HEK293 (cell line): ENCODE measurements at regions not wholly inside any gene's neighbourhood (a gene's known extent, or its start where the extent isn't known, plus 50 kb on each side); places are given as distances from the start of the nearest gene placed in this dataset.

ENCODE experiments used
- CTCF ChIA-PET: fragments of 350-600 bp; formaldehyde crosslinking; extraction: SDS; loops from one replicate; lab custom pipeline; 2021; ENCODE audit warnings: antibody characterized with exemption; lab: Yijun Ruan, JAX
- POLR2A ChIA-PET: fragments of 300-600 bp; formaldehyde crosslinking; extraction: SDS; loops from one replicate; lab custom pipeline; 2020; ENCODE audit warnings: antibody characterized with exemption, inconsistent platforms; lab: Yijun Ruan, JAX
- H3K27ac ChIP-seq: fragments of 200-500 bp; sonication (Bioruptor generic); 2 replicates; pipeline ENCODE4 v1.5.1; 2014; ENCODE audit warnings: low read depth, low read length, control low read depth, inconsistent platforms; ENCODE audit errors: extremely low read depth
- H3K36me3 ChIP-seq, 2 experiments: fragments of 200-500 bp in 1 of 2; sonication (Bioruptor generic) in 1 of 2; 1 replicate in 1 of 2; 2 replicates in 1 of 2; pipeline ENCODE4 v1.5.1; 2014 to 2017; ENCODE audit warnings: inconsistent platforms in 2 of 2, low read length in 2 of 2; ENCODE audit not compliant: control insufficient read depth in 2 of 2, insufficient read depth in 1 of 2
- H3K4me1 ChIP-seq: fragments of 200-500 bp; sonication (Bioruptor generic); 2 replicates; pipeline ENCODE4 v1.5.1; 2014; ENCODE audit warnings: mild to moderate bottlenecking, low read length, inconsistent platforms; ENCODE audit not compliant: control insufficient read depth, insufficient read depth
- H3K4me3 ChIP-seq: 2 replicates; pipeline ENCODE4 v1.5.1; 2011; ENCODE audit warnings: low read depth, mild to moderate bottlenecking, control low read depth, low read length, moderate library complexity
- H3K9me3 ChIP-seq: fragments of 200-500 bp; sonication (Bioruptor generic); 2 replicates; pipeline ENCODE4 v1.5.1; 2014; ENCODE audit warnings: low read depth, low read length, inconsistent platforms; ENCODE audit not compliant: control insufficient read depth, insufficient read depth
- GLI4 ChIP-seq: fragments of 450-650 bp; formaldehyde crosslinking; IDR thresholded peaks from 2 replicates; pipeline ENCODE4 v1.5.1; 2016; ENCODE audit warnings: missing biosample characterization, missing genetic modification characterization
- GLIS1 ChIP-seq: fragments of 450-650 bp; formaldehyde crosslinking; IDR thresholded peaks from 2 replicates; pipeline ENCODE4 v1.5.1; 2016; ENCODE audit warnings: missing biosample characterization, missing genetic modification characterization
- MZF1 ChIP-seq: fragments of 450-650 bp; formaldehyde crosslinking; IDR thresholded peaks from 2 replicates; pipeline ENCODE4 v1.5.1; 2017; ENCODE audit warnings: missing biosample characterization, missing genetic modification characterization, borderline replicate concordance
- SALL2 ChIP-seq: fragments of 450-650 bp; formaldehyde crosslinking; IDR thresholded peaks from 2 replicates; pipeline ENCODE4 v1.5.0; 2017; ENCODE audit warnings: missing biosample characterization, mild to moderate bottlenecking, missing genetic modification characterization, borderline replicate concordance
- TRIM28 ChIP-seq: IDR thresholded peaks from 2 replicates; pipeline ENCODE4 v1.6.1; 2011; ENCODE audit warnings: low read length, control low read depth, borderline replicate concordance
- ZFP3 ChIP-seq: fragments of 450-650 bp; formaldehyde crosslinking; IDR thresholded peaks from 2 replicates; pipeline ENCODE4 v1.5.1; 2016; ENCODE audit warnings: low read depth, missing biosample characterization, missing genetic modification characterization
- ZNF10 ChIP-seq: fragments of 450-650 bp; formaldehyde crosslinking; IDR thresholded peaks from 2 replicates; pipeline ENCODE4 v1.5.1; 2017; ENCODE audit warnings: missing biosample characterization, missing genetic modification characterization
- ZNF19 ChIP-seq: fragments of 450-650 bp; formaldehyde crosslinking; IDR thresholded peaks from 2 replicates; pipeline ENCODE4; 2016; ENCODE audit warnings: missing biosample characterization, missing genetic modification characterization, low read depth
- ZNF223 ChIP-seq: fragments of 450-650 bp; formaldehyde crosslinking; IDR thresholded peaks from 2 replicates; pipeline ENCODE4 v1.5.1; 2016; ENCODE audit warnings: missing biosample characterization, missing genetic modification characterization
- ZNF248 ChIP-seq: fragments of 450-650 bp; formaldehyde crosslinking; IDR thresholded peaks from 2 replicates; pipeline ENCODE4 v1.5.1; 2017; ENCODE audit warnings: missing biosample characterization, missing genetic modification characterization
- ZNF324 ChIP-seq: fragments of 450-650 bp; formaldehyde crosslinking; IDR thresholded peaks from 2 replicates; pipeline ENCODE4 v1.5.1; 2016; ENCODE audit warnings: missing biosample characterization, missing genetic modification characterization
- ZNF37A ChIP-seq: fragments of 450-650 bp; IDR thresholded peaks from 2 replicates; pipeline ENCODE4 v1.5.1; 2018; ENCODE audit warnings: missing biosample characterization, missing genetic modification characterization
- ZNF423 ChIP-seq: fragments of 450-650 bp; formaldehyde crosslinking; IDR thresholded peaks from 2 replicates; pipeline ENCODE4 v1.5.1; 2016; ENCODE audit warnings: missing biosample characterization, missing genetic modification characterization
- ZNF426 ChIP-seq: fragments of 450-650 bp; formaldehyde crosslinking; IDR thresholded peaks from 2 replicates; pipeline ENCODE4 v1.5.1; 2017; ENCODE audit warnings: missing biosample characterization, missing genetic modification characterization, mild to moderate bottlenecking, inconsistent platforms, moderate library complexity
- ZNF658 ChIP-seq: fragments of 450-650 bp; formaldehyde crosslinking; IDR thresholded peaks from 2 replicates; pipeline ENCODE4; 2016; ENCODE audit warnings: missing biosample characterization, missing genetic modification characterization
- ZNF660 ChIP-seq: fragments of 450-650 bp; IDR thresholded peaks from 2 replicates; pipeline ENCODE4 v1.5.1; 2018; ENCODE audit warnings: missing biosample characterization, mild to moderate bottlenecking, missing genetic modification characterization
- ZNF76 ChIP-seq: fragments of 450-650 bp; formaldehyde crosslinking; IDR thresholded peaks from 2 replicates; pipeline ENCODE4; 2016; ENCODE audit warnings: low read depth, missing biosample characterization, missing genetic modification characterization, borderline replicate concordance
- ZSCAN16 ChIP-seq: fragments of 450-650 bp; formaldehyde crosslinking; IDR thresholded peaks from 2 replicates; pipeline ENCODE4 v1.5.1; 2016; ENCODE audit warnings: missing biosample characterization, missing genetic modification characterization
- ZSCAN30 ChIP-seq: fragments of 450-650 bp; IDR thresholded peaks from 2 replicates; pipeline ENCODE4 v1.5.1; 2018; ENCODE audit warnings: missing biosample characterization, mild to moderate bottlenecking, missing genetic modification characterization, moderate library complexity
- TF ChIP-seq, protein P1 (sequence below): fragments of 450-650 bp; formaldehyde crosslinking; IDR thresholded peaks from 2 replicates; pipeline ENCODE4 v1.5.1; 2016; ENCODE audit warnings: missing biosample characterization, missing genetic modification characterization
- TF ChIP-seq, protein P2 (sequence below): fragments of 450-650 bp; formaldehyde crosslinking; IDR thresholded peaks from 2 replicates; pipeline ENCODE4 v1.5.1; 2016; ENCODE audit warnings: missing biosample characterization, missing genetic modification characterization
- TF ChIP-seq, protein P3 (sequence below): fragments of 450-650 bp; formaldehyde crosslinking; IDR thresholded peaks from 2 replicates; pipeline ENCODE4 v1.5.1; 2016; ENCODE audit warnings: missing biosample characterization, missing genetic modification characterization
- TF ChIP-seq, protein P4 (sequence below): fragments of 450-650 bp; formaldehyde crosslinking; IDR thresholded peaks from 2 replicates; pipeline ENCODE4 v1.5.1; 2016; ENCODE audit warnings: missing biosample characterization, missing genetic modification characterization, borderline replicate concordance

DNA sequence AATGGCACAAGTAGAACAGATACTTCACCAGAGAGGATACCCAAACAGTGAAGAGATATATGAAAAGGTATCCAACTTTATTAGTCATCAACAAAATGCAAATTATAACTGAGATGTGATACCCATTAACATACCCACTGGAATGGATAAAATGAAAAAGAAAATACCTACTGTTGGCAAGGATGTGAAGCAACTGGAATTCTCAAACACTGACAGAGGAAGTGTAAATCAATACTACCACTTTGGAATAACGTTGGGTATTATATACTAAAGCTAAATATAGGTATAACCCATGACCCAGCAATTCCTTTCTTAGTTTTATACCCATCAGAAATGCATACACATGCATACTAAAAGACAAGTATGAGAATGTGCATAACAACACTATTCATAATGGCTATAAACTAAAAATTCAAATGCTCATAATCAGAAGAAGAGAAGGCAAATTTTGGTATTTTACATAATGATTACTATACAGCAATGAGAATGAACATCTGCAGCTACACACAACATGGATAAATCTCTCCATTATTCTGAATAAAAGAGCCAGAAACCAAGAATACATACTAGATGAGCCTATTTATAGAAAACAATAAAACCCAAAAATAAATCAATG is 80.6 kb downstream of the RPL27A start:
- H3K36me3 ChIP-seq, result no peaks in the 10 kb centered on the region
- no peaks in the 10 kb centered on the region for H3K4me1 ChIP-seq
- no peak for TF ChIP-seq ZNF423 (tag by site-specific recombination)
- TF ChIP-seq ZNF76 (tag by site-specific recombination), result no peak
- TF ChIP-seq ZNF10 (tag by site-specific recombination), result no peak
- no peak for TF ChIP-seq TRIM28
- TF ChIP-seq ZNF426 (tag by site-specific recombination), result no peak
- TF ChIP-seq SALL2 (tag by site-specific recombination), result no peak
- no peak for TF ChIP-seq ZSCAN30 (tag by site-specific recombination)
- TF ChIP-seq ZNF660 (tag by site-specific recombination), result no peak
- no peak for TF ChIP-seq GLIS1 (tag by site-specific recombination)
- TF ChIP-seq, protein P1, sequence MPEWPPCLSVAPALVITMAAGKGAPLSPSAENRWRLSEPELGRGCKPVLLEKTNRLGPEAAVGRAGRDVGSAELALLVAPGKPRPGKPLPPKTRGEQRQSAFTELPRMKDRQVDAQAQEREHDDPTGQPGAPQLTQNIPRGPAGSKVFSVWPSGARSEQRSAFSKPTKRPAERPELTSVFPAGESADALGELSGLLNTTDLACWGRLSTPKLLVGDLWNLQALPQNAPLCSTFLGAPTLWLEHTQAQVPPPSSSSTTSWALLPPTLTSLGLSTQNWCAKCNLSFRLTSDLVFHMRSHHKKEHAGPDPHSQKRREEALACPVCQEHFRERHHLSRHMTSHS (tag by site-specific recombination), result no peak
- TF ChIP-seq, protein P2, sequence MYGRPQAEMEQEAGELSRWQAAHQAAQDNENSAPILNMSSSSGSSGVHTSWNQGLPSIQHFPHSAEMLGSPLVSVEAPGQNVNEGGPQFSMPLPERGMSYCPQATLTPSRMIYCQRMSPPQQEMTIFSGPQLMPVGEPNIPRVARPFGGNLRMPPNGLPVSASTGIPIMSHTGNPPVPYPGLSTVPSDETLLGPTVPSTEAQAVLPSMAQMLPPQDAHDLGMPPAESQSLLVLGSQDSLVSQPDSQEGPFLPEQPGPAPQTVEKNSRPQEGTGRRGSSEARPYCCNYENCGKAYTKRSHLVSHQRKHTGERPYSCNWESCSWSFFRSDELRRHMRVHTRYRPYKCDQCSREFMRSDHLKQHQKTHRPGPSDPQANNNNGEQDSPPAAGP (tag by site-specific recombination), result no peak
- TF ChIP-seq ZNF658, result no peak
- no peak for TF ChIP-seq GLI4
- H3K4me3 ChIP-seq, result no peak overlapping the region
- H3K27ac ChIP-seq, result no peak overlapping the region
- ChIA-PET CTCF (no interaction called here), POLR2A (no interaction called here)
- H3K9me3 ChIP-seq, result no peaks in the 10 kb centered on the region

DNA sequence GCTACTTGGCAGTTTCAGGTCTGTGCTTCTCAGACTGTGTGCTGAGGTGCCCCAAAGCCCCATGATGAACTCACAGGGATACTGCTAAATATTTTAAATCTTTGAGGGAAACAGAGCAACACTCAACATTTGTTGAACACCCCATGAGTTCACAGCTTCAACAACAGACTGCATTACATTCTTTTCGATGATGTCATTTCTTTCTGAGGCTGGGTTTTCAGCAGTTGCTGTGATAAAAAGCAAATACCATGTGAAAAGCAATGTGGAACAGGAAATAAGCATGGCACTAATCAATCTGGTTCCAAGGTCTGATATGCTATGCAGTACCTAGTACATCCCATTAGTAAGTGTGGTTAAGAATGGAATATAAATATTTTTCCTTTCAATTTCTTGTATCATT is 82.7 kb downstream of the RPL27A start:
- ChIA-PET CTCF (interaction anchor here (0.7 kb wide), 1 partner anchor 30 kb away, joined by 3 read pairs; no protein-coding TSS in a partner anchor), POLR2A (no interaction called here)
- Histone ChIP-seq H3K27ac (no peak overlapping the region), H3K36me3 (no peaks in the 10 kb centered on the region), H3K9me3 (no peaks in the 10 kb centered on the region), H3K4me1 (no peaks in the 10 kb centered on the region), H3K4me3 (no peak overlapping the region)
- no peak for TF ChIP-seq ZNF223 (tag by site-specific recombination)
- TF ChIP-seq, protein P3, sequence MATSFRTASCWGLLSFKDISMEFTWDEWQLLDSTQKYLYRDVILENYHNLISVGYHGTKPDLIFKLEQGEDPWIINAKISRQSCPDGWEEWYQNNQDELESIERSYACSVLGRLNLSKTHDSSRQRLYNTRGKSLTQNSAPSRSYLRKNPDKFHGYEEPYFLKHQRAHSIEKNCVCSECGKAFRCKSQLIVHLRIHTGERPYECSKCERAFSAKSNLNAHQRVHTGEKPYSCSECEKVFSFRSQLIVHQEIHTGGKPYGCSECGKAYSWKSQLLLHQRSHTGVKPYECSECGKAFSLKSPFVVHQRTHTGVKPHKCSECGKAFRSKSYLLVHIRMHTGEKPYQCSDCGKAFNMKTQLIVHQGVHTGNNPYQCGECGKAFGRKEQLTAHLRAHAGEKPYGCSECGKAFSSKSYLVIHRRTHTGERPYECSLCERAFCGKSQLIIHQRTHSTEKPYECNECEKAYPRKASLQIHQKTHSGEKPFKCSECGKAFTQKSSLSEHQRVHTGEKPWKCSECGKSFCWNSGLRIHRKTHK (tag by site-specific recombination), result no peak
- no peak for TF ChIP-seq ZFP3
- no peak for TF ChIP-seq ZNF248 (tag by site-specific recombination)
- TF ChIP-seq MZF1 (tag by site-specific recombination), result no peak
- TF ChIP-seq ZNF324 (tag by site-specific recombination), result no peak
- TF ChIP-seq ZNF19, result no peak
- TF ChIP-seq, protein P4, sequence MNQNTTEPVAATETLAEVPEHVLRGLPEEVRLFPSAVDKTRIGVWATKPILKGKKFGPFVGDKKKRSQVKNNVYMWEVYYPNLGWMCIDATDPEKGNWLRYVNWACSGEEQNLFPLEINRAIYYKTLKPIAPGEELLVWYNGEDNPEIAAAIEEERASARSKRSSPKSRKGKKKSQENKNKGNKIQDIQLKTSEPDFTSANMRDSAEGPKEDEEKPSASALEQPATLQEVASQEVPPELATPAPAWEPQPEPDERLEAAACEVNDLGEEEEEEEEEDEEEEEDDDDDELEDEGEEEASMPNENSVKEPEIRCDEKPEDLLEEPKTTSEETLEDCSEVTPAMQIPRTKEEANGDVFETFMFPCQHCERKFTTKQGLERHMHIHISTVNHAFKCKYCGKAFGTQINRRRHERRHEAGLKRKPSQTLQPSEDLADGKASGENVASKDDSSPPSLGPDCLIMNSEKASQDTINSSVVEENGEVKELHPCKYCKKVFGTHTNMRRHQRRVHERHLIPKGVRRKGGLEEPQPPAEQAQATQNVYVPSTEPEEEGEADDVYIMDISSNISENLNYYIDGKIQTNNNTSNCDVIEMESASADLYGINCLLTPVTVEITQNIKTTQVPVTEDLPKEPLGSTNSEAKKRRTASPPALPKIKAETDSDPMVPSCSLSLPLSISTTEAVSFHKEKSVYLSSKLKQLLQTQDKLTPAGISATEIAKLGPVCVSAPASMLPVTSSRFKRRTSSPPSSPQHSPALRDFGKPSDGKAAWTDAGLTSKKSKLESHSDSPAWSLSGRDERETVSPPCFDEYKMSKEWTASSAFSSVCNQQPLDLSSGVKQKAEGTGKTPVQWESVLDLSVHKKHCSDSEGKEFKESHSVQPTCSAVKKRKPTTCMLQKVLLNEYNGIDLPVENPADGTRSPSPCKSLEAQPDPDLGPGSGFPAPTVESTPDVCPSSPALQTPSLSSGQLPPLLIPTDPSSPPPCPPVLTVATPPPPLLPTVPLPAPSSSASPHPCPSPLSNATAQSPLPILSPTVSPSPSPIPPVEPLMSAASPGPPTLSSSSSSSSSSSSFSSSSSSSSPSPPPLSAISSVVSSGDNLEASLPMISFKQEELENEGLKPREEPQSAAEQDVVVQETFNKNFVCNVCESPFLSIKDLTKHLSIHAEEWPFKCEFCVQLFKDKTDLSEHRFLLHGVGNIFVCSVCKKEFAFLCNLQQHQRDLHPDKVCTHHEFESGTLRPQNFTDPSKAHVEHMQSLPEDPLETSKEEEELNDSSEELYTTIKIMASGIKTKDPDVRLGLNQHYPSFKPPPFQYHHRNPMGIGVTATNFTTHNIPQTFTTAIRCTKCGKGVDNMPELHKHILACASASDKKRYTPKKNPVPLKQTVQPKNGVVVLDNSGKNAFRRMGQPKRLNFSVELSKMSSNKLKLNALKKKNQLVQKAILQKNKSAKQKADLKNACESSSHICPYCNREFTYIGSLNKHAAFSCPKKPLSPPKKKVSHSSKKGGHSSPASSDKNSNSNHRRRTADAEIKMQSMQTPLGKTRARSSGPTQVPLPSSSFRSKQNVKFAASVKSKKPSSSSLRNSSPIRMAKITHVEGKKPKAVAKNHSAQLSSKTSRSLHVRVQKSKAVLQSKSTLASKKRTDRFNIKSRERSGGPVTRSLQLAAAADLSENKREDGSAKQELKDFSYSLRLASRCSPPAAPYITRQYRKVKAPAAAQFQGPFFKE (tag by site-specific recombination), result no peak
- no peak for TF ChIP-seq ZNF37A
- TF ChIP-seq ZSCAN16 (tag by site-specific recombination), result no peak
